VCaP (cell line): ENCODE measurements at regions not wholly inside any gene's neighbourhood (a gene's known extent, or its start where the extent isn't known, plus 50 kb on each side); places are given as distances from the start of the nearest gene placed in this dataset.
"Not testable (repeated sequence)": the region's sequence is repeated elsewhere in the genome, so short reads cannot be mapped to it uniquely, and the experiment has no call there.

Source experiments
- H3K27ac ChIP-seq: fragments of 450-650 bp; 2 replicates; pipeline ENCODE4 v1.5.1; 2017
- CTCF ChIP-seq: fragments of 450-650 bp; conservative IDR thresholded peaks from 2 replicates; pipeline ENCODE4 v1.5.1; 2017; ENCODE audit warnings: mild to moderate bottlenecking, moderate library complexity

- H3K27ac ChIP-seq = no peak overlapping the region
- no peak for TF ChIP-seq CTCF
These were observed 161.1 kb downstream of the PHF8 start for GRCh38 chrX:53883196-53883595.

GRCh38 chrX:53882331-53882730, 161.9 kb downstream of the PHF8 start:
- TF ChIP-seq CTCF = no peak

GRCh38 chrX:53880786-53881185, 163.5 kb downstream of the PHF8 start:
- H3K27ac ChIP-seq = not testable (repeated sequence)

More at GRCh38 chrX:53882331-53882730, 161.9 kb downstream of the PHF8 start:
- no peak overlapping the region for H3K27ac ChIP-seq

GRCh38 chrX:53859890-53860289, 173.4 kb upstream of the HUWE1 start:
- no peak for TF ChIP-seq CTCF
- no peak overlapping the region for H3K27ac ChIP-seq

- H3K27ac ChIP-seq = no peak overlapping the region
- TF ChIP-seq CTCF = peak; percentile 51
These were observed 145.4 kb upstream of the HUWE1 start for GRCh38 chrX:53831662-53832635.

GRCh38 chrX:53824686-53825085, 138.2 kb upstream of the HUWE1 start:
- TF ChIP-seq CTCF = no peak
- H3K27ac ChIP-seq = no peak overlapping the region

GRCh38 chrX:53818115-53818514, 131.6 kb upstream of the HUWE1 start:
- not testable (repeated sequence) for H3K27ac ChIP-seq

GRCh38 chrX:53817548-53817947, 131.0 kb upstream of the HUWE1 start:
- TF ChIP-seq CTCF = no peak
- no peak overlapping the region for H3K27ac ChIP-seq
